GM12864 (cell line): ENCODE measurements at regions not wholly inside any gene's neighbourhood (a gene's known extent, or its start where the extent isn't known, plus 50 kb on each side); places are given as distances from the start of the nearest gene placed in this dataset.

Source experiments
- DNase-seq: peaks from one replicate; pipeline ENCODE4 v3.0.0-alpha.2; 2011; ENCODE audit warnings: low read depth
- H3K4me3 ChIP-seq: 2 replicates; pipeline ENCODE4 v1.5.1; 2011; ENCODE audit warnings: mild to moderate bottlenecking, low read depth, low read length, control low read depth
- CTCF ChIP-seq: IDR thresholded peaks from 2 replicates; pipeline ENCODE4 v1.5.1; 2011; ENCODE audit warnings: low read depth, mild to moderate bottlenecking, moderate library complexity, low read length, control low read depth, inconsistent platforms; ENCODE audit errors: missing control alignments

DNA sequence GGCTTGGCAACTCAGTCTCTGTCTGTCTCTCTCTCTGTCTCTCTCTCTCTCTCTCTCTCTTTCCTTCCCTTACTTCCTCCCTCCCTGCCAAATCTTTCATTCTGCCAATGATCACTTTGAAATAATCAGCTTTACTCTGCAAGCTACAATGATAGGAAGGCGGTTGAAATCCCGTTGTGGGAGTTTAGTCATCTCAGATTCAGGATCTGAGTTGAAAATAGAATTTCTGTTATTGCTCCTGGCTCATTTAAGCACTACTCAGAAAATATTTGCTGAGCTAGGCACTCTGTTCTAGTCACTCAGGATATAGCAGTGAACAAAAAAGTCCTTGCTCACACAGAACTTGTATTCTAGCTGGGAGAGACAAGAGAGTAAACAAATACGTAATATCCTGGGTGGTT is 56.3 kb upstream of the DCTD start:
- no peak overlapping the region for H3K4me3 ChIP-seq
- TF ChIP-seq CTCF = no peak
- no peak for DNase-seq

DNA sequence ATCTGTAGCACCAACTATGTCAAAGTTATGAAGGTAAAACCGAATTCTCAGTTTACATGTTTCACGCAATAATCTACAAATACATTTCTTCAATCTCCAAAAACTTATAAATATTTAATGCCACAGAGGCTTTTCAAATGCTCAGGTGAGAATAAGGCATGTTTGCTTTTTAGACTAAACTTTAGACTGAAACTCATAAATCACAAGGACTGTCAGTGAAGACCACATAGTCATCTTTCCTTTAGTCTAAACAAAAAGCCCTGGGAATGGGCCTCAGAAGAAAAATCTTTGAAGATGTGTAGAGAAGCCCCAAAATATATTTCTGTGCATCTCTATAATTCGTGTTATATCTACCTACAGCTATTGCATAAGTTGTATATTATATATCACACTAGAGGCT is 54.5 kb upstream of the DCTD start:
- no peak overlapping the region for H3K4me3 ChIP-seq
- no peak for TF ChIP-seq CTCF
- DNase-seq = no peak

DNA sequence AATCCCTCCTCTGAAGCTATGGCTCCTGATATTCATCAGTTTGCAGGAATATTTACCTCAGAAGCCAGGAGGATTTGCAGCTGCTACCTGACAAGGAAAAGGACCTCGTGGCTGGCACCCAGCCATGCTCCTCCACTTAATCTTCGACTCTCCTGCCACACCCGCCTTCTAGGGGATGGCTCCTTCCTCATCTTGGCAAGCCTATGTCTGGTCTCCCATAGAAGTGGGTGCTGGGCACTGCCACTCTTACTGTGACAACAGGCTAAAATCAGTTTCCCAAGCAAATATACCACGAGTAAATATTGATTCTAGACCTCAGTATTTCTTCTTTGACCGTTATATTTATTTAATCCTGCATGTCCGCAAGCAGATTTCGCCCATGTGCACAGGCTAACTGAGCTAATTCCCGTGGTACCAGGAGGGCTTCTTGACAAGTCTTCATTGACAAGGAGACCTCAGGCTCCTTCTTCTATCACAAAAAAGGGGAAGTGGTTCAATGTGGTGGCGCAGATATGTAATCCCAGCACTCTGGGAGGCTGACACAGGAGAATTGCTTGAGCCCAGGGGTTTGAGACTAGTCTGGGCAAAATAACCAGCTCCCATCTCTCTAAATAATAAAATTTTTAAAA is 52.6 kb upstream of the DCTD start:
- no peak for TF ChIP-seq CTCF
- DNase-seq = no peak
- H3K4me3 ChIP-seq = no peak overlapping the region

- no peak for TF ChIP-seq CTCF
- no peak overlapping the region for H3K4me3 ChIP-seq
- no peak for DNase-seq
Measured at GRCh38 chr4:182968917-182969650, 51.9 kb upstream of the DCTD start.

DNA sequence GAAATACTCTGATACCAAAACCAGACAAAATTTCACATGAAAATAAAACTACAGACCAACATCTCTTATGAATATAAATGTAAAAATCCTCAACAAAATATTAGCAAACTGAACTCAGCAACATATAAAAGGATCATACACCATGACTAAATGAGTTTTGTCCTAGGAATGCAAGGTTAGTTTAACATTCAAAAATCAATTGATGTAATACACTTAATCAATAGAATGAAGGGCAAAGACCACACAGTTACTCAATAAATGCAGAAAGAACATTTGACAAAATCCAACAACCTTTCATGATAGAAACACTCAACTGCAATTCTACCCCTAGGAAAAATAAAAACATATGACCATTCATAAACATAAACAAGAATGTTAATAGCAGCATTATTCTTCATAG is 50.2 kb upstream of the DCTD start:
- TF ChIP-seq CTCF = no peak
- no peak overlapping the region for H3K4me3 ChIP-seq
- no peak for DNase-seq
